D341Med (cell line): ENCODE measurements at regions not wholly inside any gene's neighbourhood (a gene's known extent, or its start where the extent isn't known, plus 50 kb on each side); places are given as distances from the start of the nearest gene placed in this dataset.

Source experiments
- DNase-seq: peaks from one replicate; pipeline ENCODE4 v3.0.0; 2012; ENCODE audit warnings: low spot score

- no peak for DNase-seq
Measured at GRCh38 chr18:44227501-44227900, 453.2 kb upstream of the SETBP1 start.

GRCh38 chr18:44229693-44230108, 451.0 kb upstream of the SETBP1 start:
- DNase-seq, result peak; percentile 25

GRCh38 chr18:44231936-44232335, 448.8 kb upstream of the SETBP1 start:
- no peak for DNase-seq

- DNase-seq, result no peak
Measured at GRCh38 chr18:44232500-44232899, 448.2 kb upstream of the SETBP1 start.

- DNase-seq, result no peak
Measured at GRCh38 chr18:44238454-44238853, 442.2 kb upstream of the SETBP1 start.

- no peak for DNase-seq
Measured at GRCh38 chr18:44238911-44239310, 441.8 kb upstream of the SETBP1 start.

GRCh38 chr18:44241020-44241419, 439.7 kb upstream of the SETBP1 start:
- DNase-seq, result no peak

- no peak for DNase-seq
Measured at GRCh38 chr18:44245019-44245418, 435.7 kb upstream of the SETBP1 start.

- DNase-seq, result no peak
Measured at GRCh38 chr18:44246001-44246400, 434.7 kb upstream of the SETBP1 start.

GRCh38 chr18:44258086-44258485, 422.6 kb upstream of the SETBP1 start:
- DNase-seq, result no peak

GRCh38 chr18:44258576-44258975, 422.1 kb upstream of the SETBP1 start:
- no peak for DNase-seq

GRCh38 chr18:44259610-44260009, 421.1 kb upstream of the SETBP1 start:
- DNase-seq, result no peak

- DNase-seq, result no peak
Measured at GRCh38 chr18:44265437-44265836, 415.3 kb upstream of the SETBP1 start.

GRCh38 chr18:44273298-44273697, 407.4 kb upstream of the SETBP1 start:
- no peak for DNase-seq

- no peak for DNase-seq
Measured at GRCh38 chr18:44280479-44280878, 400.2 kb upstream of the SETBP1 start.

- no peak for DNase-seq
Measured at GRCh38 chr18:44286049-44286448, 394.6 kb upstream of the SETBP1 start.

GRCh38 chr18:44290366-44290977, 390.2 kb upstream of the SETBP1 start:
- DNase-seq, result no peak

- DNase-seq, result no peak
Measured at GRCh38 chr18:44298566-44298965, 382.1 kb upstream of the SETBP1 start.

- DNase-seq, result no peak
Measured at GRCh38 chr18:44309185-44309584, 371.5 kb upstream of the SETBP1 start.

GRCh38 chr18:44320619-44321460, 359.8 kb upstream of the SETBP1 start:
- no peak for DNase-seq

- DNase-seq, result no peak
Measured at GRCh38 chr18:44321868-44322590, 358.7 kb upstream of the SETBP1 start.

- no peak for DNase-seq
Measured at GRCh38 chr18:44323125-44323524, 357.6 kb upstream of the SETBP1 start.

- no peak for DNase-seq
Measured at GRCh38 chr18:44324361-44324760, 356.3 kb upstream of the SETBP1 start.
